ENCODE measurements at regions not wholly inside any gene's neighbourhood (a gene's known extent, or its start where the extent isn't known, plus 50 kb on each side); places are given as distances from the start of the nearest gene placed in this dataset.

DNA sequence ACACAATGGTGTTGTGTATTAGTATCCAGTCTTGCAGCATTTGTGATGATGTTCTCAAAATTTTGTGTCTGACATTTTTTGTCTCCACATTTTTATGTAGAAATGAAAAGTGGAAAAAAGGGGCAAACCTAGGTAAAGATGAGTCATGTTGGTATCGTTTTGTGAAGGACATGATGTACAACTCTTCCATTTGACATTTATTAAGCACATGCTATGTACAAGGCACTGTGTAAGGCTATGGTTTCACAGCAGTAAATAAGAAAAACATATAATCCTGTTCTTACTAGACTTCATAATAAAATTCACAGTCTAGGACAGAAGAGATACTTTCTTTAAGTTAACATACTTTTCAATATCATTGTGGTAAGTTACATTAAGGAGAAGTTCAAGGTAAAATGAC lies 143.5 kb upstream of the CNTN4 start:
- H3K9me3 ChIP-seq (ENCODE audit: control insufficient read depth in 1 of 2, low read length in 2 of 2), result no peaks in the 10 kb centered on the region
- H3K4me1 ChIP-seq (ENCODE audit: control insufficient read depth in 1 of 2, insufficient read depth in 2 of 2, low read length in 2 of 2), result no peaks in the 10 kb centered on the region
- no peak overlapping the region for H3K4me3 ChIP-seq (ENCODE audit: low read depth in 1 of 2, low read length in 2 of 2)
- no peaks in the 10 kb centered on the region for H3K36me3 ChIP-seq (ENCODE audit: control insufficient read depth in 1 of 2, insufficient read depth in 2 of 2, low read length in 2 of 2)
- H3K27me3 ChIP-seq (ENCODE audit: low read depth, low read length), result no peaks in the 10 kb centered on the region
- no peak overlapping the region for H3K27ac ChIP-seq (ENCODE audit: low read length)

DNA sequence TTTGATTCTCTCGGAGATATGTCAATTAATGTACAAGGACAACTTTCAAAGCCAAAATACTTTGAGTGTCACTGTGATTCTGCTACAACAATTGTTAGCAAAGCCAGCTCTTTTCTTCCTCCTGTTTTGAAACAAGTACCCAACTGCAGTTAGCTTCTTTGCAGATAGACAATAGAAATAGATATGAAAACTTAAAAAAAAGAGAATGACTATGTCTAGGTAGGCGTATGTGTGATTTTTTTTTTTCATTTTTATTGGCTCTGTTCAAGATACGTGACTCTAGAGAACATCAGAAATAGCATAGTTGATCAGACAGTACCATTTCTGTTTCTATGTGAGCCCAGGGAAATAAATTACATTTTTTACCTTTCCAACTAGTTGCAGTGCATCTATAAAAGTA lies 142.9 kb upstream of the CNTN4 start:
- Histone ChIP-seq H3K27me3 (ENCODE audit: low read depth, low read length) (no peaks in the 10 kb centered on the region), H3K36me3 (ENCODE audit: control insufficient read depth in 1 of 2, insufficient read depth in 2 of 2, low read length in 2 of 2) (no peaks in the 10 kb centered on the region), H3K27ac (ENCODE audit: low read length) (no peak overlapping the region), H3K4me3 (ENCODE audit: low read depth in 1 of 2, low read length in 2 of 2) (no peak overlapping the region), H3K4me1 (ENCODE audit: control insufficient read depth in 1 of 2, insufficient read depth in 2 of 2, low read length in 2 of 2) (no peaks in the 10 kb centered on the region), H3K9me3 (ENCODE audit: control insufficient read depth in 1 of 2, low read length in 2 of 2) (no peaks in the 10 kb centered on the region)

DNA sequence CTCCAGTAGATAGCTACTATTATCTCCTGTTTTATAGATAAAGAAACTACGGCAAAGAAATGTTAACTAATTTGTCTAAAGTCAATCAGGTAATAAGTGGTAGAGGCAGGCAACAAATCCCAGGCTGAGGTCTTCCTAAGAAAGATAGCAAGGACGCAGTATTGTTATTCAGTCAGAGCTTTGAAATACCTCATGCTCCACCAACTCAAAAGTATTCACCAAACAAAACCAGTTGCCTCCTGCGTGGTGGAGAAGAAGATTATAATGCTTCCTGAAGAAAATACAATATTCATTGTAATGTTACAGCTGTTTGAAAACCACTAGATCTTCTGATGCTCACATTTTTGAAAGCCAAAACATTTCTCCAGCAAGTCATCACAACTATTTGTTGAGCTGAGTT lies 138.2 kb upstream of the CNTN4 start:
- H3K36me3 ChIP-seq (ENCODE audit: control insufficient read depth in 1 of 2, insufficient read depth in 2 of 2, low read length in 2 of 2), result no peaks in the 10 kb centered on the region
- no peaks in the 10 kb centered on the region for H3K27me3 ChIP-seq (ENCODE audit: low read depth, low read length)
- no peaks in the 10 kb centered on the region for H3K4me1 ChIP-seq (ENCODE audit: control insufficient read depth in 1 of 2, insufficient read depth in 2 of 2, low read length in 2 of 2)
- H3K4me3 ChIP-seq (ENCODE audit: low read depth in 1 of 2, low read length in 2 of 2), result no peak overlapping the region
- no peak overlapping the region for H3K27ac ChIP-seq (ENCODE audit: low read length)
- no peaks in the 10 kb centered on the region for H3K9me3 ChIP-seq (ENCODE audit: control insufficient read depth in 1 of 2, low read length in 2 of 2)

DNA sequence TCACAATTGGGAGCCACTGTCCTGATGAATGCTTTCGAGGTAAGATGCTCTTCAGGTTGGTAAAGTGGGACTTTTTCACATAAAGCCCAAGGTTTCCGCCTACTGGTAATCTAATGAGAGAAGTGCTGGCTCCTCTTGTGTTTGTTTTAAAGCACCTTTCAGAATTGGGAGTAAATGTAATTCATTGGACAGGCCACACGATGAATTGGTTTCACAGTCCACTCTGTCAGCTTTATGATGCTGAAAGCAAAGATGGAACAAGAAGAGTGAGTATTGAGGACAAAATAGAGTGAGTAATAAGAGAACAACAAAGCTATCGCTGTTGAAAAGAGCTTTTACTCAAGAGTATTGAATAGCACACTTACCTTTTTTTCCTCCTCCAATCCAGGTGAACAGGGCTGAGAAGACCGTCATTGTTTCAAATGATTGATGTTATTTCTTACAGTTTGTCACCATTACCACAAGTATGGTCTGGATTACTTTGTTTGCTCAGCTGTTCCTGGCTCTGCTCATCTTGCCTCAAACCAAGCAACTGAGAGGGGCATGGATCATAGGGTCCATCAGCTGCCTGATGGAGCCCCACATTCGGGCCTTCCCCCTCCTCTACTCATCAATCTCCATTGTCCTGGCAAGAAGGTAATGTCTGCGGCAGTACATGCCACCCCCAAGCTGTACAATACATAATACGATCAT lies 136.1 kb upstream of the CNTN4 start:
- Histone ChIP-seq H3K36me3 (ENCODE audit: control insufficient read depth in 1 of 2, insufficient read depth in 2 of 2, low read length in 2 of 2) (no peaks in the 10 kb centered on the region), H3K9me3 (ENCODE audit: control insufficient read depth in 1 of 2, low read length in 2 of 2) (no peaks in the 10 kb centered on the region), H3K27me3 (ENCODE audit: low read depth, low read length) (no peaks in the 10 kb centered on the region), H3K27ac (ENCODE audit: low read length) (no peak overlapping the region), H3K4me3 (ENCODE audit: low read depth in 1 of 2, low read length in 2 of 2) (no peak overlapping the region), H3K4me1 (ENCODE audit: control insufficient read depth in 1 of 2, insufficient read depth in 2 of 2, low read length in 2 of 2) (no peaks in the 10 kb centered on the region)

DNA sequence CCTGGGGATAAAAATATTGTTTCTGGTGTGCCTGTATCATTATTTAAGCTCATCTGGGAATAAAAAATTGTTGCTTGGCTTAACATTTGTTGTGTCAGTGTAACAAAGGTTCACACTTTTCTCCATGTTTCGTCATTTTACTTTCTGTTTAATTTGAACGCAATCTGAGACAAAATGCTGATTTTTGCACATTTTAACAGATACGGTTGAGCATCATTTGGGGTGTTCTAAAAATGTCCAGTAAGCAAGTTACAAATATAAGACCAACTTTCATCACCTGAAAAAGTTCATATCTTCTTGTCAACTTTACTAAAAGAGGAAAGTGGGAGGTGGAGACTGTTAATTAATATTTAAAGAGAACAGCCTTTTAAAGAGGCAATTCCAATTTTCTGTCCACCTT lies 134.8 kb upstream of the CNTN4 start:
- Histone ChIP-seq H3K9me3 (ENCODE audit: control insufficient read depth in 1 of 2, low read length in 2 of 2) (no peaks in the 10 kb centered on the region), H3K27me3 (ENCODE audit: low read depth, low read length) (no peaks in the 10 kb centered on the region), H3K36me3 (ENCODE audit: control insufficient read depth in 1 of 2, insufficient read depth in 2 of 2, low read length in 2 of 2) (no peaks in the 10 kb centered on the region), H3K4me1 (ENCODE audit: control insufficient read depth in 1 of 2, insufficient read depth in 2 of 2, low read length in 2 of 2) (no peaks in the 10 kb centered on the region), H3K27ac (ENCODE audit: low read length) (no peak overlapping the region), H3K4me3 (ENCODE audit: low read depth in 1 of 2, low read length in 2 of 2) (no peak overlapping the region)

DNA sequence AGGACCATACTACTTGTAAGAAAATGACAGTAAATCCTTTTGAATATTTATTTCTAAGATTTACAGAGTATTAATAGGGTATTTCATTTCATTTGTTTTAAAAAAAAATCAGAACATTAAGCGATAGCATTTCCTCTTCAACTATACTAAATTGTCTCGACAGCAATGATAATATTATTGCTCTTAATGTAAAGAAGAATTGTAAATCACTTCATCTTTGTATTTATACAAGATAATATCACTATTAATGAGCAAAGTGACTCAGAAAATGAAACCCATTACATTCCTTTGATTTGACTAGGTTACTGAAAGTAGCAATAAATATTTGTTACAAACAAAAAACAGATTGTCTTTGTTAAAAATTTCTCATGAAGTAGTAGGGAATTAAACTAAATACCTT lies 131.1 kb upstream of the CNTN4 start:
- Histone ChIP-seq H3K27ac (ENCODE audit: low read length) (no peak overlapping the region), H3K9me3 (ENCODE audit: control insufficient read depth in 1 of 2, low read length in 2 of 2) (no peaks in the 10 kb centered on the region), H3K27me3 (ENCODE audit: low read depth, low read length) (no peaks in the 10 kb centered on the region), H3K4me1 (ENCODE audit: control insufficient read depth in 1 of 2, insufficient read depth in 2 of 2, low read length in 2 of 2) (no peaks in the 10 kb centered on the region), H3K36me3 (ENCODE audit: control insufficient read depth in 1 of 2, insufficient read depth in 2 of 2, low read length in 2 of 2) (no peaks in the 10 kb centered on the region), H3K4me3 (ENCODE audit: low read depth in 1 of 2, low read length in 2 of 2) (no peak overlapping the region)

DNA sequence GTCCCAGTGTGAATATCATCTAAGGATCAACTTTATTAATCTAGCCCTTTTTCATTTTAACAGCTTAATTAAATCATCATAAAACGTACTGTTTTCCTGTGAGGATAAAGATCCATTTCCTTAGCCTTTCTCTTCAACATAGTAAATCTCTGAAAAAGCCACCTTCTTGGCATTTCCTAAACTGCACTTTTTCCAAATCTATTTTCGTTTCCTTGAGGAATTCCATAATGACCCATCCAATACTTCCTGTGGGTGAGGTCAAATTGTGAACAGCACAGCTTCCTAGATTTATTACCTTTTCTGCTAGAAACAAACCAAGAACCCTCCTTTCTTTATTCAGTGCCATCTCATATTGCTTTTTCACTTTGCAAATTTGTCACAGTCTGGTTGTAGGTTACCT lies 129.4 kb upstream of the CNTN4 start:
- no peaks in the 10 kb centered on the region for H3K27me3 ChIP-seq (ENCODE audit: low read depth, low read length)
- no peaks in the 10 kb centered on the region for H3K36me3 ChIP-seq (ENCODE audit: control insufficient read depth in 1 of 2, insufficient read depth in 2 of 2, low read length in 2 of 2)

DNA sequence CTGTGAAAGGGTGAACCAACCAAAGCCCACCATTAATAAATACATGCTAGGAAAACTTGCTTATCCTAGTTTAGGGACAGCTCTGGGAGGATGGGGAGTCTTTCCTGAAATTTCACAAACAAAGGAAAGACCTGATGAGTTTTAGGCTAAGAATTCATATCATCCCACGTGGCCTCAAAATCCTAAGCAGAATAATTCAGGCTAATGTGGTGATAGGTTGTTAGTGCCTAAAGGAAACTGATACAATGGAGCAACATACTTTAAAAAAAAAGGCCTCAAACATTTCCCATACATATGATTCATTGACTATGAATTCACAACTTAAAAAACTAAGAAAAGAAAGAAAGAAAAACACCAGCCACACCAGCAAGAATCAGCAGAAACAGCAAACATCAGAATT lies 126.9 kb upstream of the CNTN4 start:
- Histone ChIP-seq H3K4me3 (ENCODE audit: low read depth in 1 of 2, low read length in 2 of 2) (no peak overlapping the region), H3K9me3 (ENCODE audit: control insufficient read depth in 1 of 2, low read length in 2 of 2) (peaks cover 0 to 6% of the 10 kb centered on the region in 2 donors), H3K4me1 (ENCODE audit: control insufficient read depth in 1 of 2, insufficient read depth in 2 of 2, low read length in 2 of 2) (no peaks in the 10 kb centered on the region), H3K36me3 (ENCODE audit: control insufficient read depth in 1 of 2, insufficient read depth in 2 of 2, low read length in 2 of 2) (no peaks in the 10 kb centered on the region), H3K27me3 (ENCODE audit: low read depth, low read length) (no peaks in the 10 kb centered on the region), H3K27ac (ENCODE audit: low read length) (no peak overlapping the region)

More for the DNA sequence above, 129.4 kb upstream of the CNTN4 start:
- no peak overlapping the region for H3K27ac ChIP-seq (ENCODE audit: low read length)
- H3K9me3 ChIP-seq (ENCODE audit: control insufficient read depth in 1 of 2, low read length in 2 of 2), result peaks cover 0 to 6% of the 10 kb centered on the region in 2 donors
- H3K4me3 ChIP-seq (ENCODE audit: low read depth in 1 of 2, low read length in 2 of 2), result no peak overlapping the region
- H3K4me1 ChIP-seq (ENCODE audit: control insufficient read depth in 1 of 2, insufficient read depth in 2 of 2, low read length in 2 of 2), result no peaks in the 10 kb centered on the region

DNA sequence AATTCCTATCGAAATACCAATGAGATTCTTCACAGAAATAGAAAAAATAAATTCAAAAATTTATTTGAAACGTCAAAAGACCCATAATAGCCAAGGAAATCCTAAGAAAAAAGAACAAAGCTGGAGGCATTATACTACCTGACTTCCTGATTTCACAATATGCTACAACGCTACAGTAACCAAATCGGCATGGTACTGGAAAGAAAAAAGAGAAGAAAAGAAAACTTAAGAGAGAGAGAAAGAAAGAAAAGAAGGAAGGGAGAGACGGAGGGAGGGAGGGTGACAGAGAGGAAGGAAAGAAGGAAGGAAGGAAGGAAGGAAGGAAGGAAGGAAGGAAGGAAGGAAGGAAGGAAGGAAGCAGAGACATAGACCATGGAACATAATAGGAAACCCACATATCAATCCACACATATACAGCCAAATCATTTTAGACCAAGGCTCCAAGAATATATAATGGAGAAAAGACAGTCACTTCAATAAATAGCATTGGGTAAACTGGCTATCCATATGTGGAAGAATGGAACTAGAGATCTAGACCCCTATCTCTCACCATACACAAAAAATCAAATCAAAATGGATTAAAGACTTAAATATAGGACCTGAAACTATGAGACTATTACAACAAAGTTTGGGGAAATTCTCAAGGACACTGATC lies 118.6 kb upstream of the CNTN4 start:
- no peaks in the 10 kb centered on the region for H3K36me3 ChIP-seq (ENCODE audit: control insufficient read depth in 1 of 2, insufficient read depth in 2 of 2, low read length in 2 of 2)

DNA sequence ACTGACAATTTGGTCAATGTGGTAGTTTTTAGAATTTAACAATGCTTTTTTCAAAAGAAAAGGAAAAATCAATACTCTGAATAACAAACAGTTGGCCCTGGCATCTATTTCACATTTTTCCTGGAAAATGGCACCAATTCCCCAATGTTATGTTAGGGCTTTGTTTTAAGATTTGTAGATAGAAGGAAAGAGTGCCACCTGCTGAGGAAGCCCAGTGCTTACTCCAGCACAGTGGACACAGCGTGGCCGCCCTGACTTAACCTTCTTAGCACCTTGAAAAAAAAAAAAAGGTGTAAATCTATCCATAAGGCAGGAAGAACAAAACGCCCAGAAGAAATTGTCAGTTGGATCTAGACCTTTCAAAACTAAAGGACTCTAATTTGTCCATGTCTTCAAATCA lies 110.7 kb upstream of the CNTN4 start:
- Histone ChIP-seq H3K27me3 (ENCODE audit: low read depth, low read length) (no peaks in the 10 kb centered on the region), H3K4me1 (ENCODE audit: control insufficient read depth in 1 of 2, insufficient read depth in 2 of 2, low read length in 2 of 2) (no peaks in the 10 kb centered on the region), H3K4me3 (ENCODE audit: low read depth in 1 of 2, low read length in 2 of 2) (no peak overlapping the region), H3K27ac (ENCODE audit: low read length) (no peak overlapping the region), H3K9me3 (ENCODE audit: control insufficient read depth in 1 of 2, low read length in 2 of 2) (no peaks in the 10 kb centered on the region), H3K36me3 (ENCODE audit: control insufficient read depth in 1 of 2, insufficient read depth in 2 of 2, low read length in 2 of 2) (no peaks in the 10 kb centered on the region)

More for the DNA sequence above, 118.6 kb upstream of the CNTN4 start:
- Histone ChIP-seq H3K27ac (ENCODE audit: low read length) (no peak overlapping the region), H3K9me3 (ENCODE audit: control insufficient read depth in 1 of 2, low read length in 2 of 2) (no peaks in the 10 kb centered on the region), H3K27me3 (ENCODE audit: low read depth, low read length) (no peaks in the 10 kb centered on the region), H3K4me3 (ENCODE audit: low read depth in 1 of 2, low read length in 2 of 2) (no peak overlapping the region), H3K4me1 (ENCODE audit: control insufficient read depth in 1 of 2, insufficient read depth in 2 of 2, low read length in 2 of 2) (no peaks in the 10 kb centered on the region)

DNA sequence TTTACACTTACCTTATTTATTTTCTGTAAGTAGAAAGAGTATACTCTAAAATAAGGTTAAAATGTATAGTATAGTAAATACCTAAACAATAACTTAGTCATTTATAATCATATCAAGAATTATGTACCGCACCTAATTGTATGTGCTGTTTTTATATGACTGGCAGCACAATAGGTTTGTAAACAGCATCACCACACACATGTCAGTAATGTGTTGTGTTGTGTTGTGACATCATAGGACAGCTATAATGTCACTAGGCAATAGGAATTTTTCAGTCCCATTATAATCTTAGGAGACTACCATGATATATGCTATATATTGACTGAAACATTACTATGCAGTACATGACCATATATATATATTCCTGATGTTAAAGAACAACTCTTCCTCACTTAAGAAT lies 99.9 kb upstream of the CNTN4 start:
- H3K9me3 ChIP-seq (ENCODE audit: control insufficient read depth in 1 of 2, low read length in 2 of 2), result no peaks in the 10 kb centered on the region
- H3K36me3 ChIP-seq (ENCODE audit: control insufficient read depth in 1 of 2, insufficient read depth in 2 of 2, low read length in 2 of 2), result no peaks in the 10 kb centered on the region
- no peaks in the 10 kb centered on the region for H3K27me3 ChIP-seq (ENCODE audit: low read depth, low read length)
- no peak overlapping the region for H3K27ac ChIP-seq (ENCODE audit: low read length)
- no peaks in the 10 kb centered on the region for H3K4me1 ChIP-seq (ENCODE audit: control insufficient read depth in 1 of 2, insufficient read depth in 2 of 2, low read length in 2 of 2)
- H3K4me3 ChIP-seq (ENCODE audit: low read depth in 1 of 2, low read length in 2 of 2), result no peak overlapping the region
